DMS114 treated with DMSO at 0.1 percent for 48 hours (cell line): ENCODE measurements at regions not wholly inside any gene's neighbourhood (a gene's known extent, or its start where the extent isn't known, plus 50 kb on each side); places are given as distances from the start of the nearest gene placed in this dataset.
"Not testable (repeated sequence)": the region's sequence is repeated elsewhere in the genome, so short reads cannot be mapped to it uniquely, and the experiment has no call there.

Experiments
- DNase-seq: peaks from one replicate; lab custom pipeline; 2025; ENCODE audit not compliant: unreplicated experiment; lab: John Stamatoyannopoulos, UW

DNA sequence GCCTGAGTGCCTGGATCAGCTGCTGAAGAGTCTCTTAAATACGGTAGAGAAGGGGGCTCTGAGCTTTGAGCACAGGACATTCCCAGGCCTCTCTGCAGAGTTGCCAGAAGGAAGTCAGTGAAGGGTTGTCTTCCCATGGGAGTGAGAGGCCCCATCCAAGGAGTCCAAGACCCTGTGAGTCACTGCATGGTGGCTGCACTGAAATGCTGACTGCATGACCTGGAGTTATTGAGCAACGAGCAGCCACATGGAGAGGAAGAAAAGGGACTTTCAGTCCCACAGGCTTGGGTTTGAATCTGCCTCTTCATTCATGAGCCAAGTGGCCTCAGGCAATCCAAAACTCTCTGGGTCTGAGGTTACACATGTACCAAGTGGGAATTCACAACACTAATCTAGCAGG lies 69.6 kb upstream of the RASGRF1 start:
- no peak for DNase-seq

DNA sequence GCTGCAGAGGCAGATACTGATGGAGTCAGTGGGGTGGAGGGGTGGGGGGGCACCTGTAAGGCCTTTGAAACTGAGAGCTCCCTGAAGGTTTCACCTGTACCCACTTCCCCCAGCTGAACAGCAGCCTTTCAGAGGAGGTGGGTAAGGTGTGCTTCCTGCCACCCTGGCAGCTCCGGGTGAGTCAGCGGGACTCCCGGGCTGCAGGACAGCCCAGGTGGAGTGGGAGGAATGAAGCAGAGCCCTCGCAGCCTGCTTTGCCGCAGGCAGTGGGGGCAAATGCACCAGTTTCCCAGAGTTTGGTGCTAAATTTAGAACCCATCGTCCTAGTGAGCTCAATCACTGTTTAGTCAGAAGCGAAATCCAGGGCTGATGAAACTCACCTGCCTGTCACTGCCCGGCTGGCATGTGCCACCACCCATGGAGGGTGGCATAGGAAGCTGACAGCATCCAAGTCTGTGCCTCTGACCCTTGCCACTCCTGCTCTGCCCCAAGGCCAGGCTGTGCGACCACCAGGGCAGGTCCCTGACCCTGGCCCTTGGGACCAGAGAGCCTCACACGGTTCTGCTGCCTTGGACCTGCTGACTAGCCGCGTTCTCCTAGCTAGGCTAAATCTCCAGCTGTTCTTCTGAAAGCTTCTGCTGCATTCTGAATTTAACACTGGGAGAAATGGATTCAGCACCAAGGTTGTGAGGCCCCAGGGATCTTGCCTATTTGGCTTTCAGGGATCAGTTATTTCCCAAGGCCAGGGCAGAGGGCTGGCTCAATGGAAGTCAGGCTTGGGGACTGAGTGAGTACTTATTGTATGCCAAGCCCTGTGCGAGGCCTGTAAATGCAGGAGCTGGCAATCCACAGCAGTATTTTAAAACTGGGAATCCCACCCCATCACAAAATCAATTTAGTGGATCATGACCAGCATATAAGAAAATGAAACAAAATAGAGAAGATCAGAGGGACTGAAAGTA lies 67.3 kb upstream of the RASGRF1 start:
- DNase-seq: no peak

DNA sequence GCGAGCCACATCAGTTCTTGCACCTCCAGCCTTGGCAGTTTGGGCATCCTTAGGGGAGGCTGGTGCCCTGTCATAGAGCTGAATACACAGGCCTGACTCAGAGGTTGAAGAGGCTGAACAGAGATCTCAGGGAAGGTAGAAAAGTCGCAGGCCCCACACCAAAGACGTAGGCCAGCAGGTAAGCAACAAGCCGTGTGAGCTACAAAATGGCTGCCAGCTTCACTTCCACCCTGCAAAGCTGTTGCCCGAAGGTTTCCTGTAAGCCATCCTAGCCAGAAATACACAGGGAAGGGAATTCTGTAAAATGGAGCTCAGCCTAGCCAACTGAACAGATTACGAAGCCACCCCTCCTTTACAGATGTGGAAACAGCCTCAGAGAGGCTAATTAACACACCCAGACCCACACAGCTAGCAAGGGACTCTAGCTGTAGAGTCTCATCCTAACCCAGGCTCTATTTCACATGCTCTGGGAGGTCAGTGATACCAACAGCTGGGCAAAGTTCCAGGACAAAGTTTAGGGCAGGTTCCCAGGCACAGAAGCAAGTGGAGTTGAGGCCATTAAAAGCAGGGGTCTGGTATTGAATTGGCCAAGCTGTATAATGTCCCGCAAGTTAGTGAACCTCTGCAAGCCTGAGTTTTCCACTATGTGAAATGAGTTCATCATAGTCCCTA lies 66.3 kb upstream of the RASGRF1 start:
- DNase-seq: no peak

DNA sequence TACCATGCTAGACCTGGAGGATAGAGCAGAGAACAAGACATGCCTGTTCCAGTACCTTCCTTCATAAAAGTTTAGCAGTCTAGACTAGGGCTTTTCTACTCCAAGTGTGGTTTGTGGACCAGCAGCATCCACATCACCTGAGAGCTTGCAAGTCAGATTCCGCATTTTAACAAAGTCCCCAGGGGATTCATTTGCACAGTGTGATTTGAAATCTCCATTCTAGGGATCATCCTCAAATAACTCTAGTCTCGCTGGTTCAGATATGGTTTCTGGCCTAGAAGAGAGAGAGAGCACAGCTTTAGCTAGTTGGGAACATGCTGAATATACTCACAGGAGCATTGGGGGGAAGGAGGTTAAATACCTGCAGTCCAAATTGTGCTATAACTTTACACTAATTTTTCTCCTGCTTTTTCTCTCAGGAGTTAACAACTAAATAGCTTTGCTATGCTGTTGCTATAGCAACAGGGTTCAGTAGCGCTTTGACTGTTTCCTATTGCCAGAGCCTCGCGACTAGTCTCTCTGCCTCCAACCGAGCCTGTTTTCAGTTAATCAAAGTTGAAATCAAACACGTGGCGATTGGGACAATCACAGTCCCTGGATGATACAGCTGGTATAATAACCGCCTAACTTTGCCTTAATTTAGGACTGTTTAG lies 64.0 kb upstream of the RASGRF1 start:
- DNase-seq: no peak

DNA sequence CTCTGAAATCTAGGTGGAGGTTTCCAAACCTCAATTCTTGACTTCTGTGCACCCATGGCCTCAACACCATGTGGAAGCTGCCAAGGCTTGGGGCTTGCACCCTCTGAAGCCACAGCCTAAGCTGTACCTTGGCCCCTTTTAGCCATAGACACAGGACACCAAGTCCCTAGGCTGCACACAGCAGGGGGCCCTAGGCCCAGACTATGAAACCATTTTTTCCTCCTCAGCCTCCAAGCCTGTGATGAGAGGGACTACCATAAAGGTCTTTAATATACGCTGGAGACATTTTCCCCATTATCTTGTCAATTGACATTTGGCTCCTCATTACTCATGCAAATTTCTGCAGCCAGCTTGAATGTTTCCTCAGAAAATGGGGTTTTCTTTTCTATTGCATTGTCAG lies 53.7 kb upstream of the RASGRF1 start:
- DNase-seq: not testable (repeated sequence)

DNA sequence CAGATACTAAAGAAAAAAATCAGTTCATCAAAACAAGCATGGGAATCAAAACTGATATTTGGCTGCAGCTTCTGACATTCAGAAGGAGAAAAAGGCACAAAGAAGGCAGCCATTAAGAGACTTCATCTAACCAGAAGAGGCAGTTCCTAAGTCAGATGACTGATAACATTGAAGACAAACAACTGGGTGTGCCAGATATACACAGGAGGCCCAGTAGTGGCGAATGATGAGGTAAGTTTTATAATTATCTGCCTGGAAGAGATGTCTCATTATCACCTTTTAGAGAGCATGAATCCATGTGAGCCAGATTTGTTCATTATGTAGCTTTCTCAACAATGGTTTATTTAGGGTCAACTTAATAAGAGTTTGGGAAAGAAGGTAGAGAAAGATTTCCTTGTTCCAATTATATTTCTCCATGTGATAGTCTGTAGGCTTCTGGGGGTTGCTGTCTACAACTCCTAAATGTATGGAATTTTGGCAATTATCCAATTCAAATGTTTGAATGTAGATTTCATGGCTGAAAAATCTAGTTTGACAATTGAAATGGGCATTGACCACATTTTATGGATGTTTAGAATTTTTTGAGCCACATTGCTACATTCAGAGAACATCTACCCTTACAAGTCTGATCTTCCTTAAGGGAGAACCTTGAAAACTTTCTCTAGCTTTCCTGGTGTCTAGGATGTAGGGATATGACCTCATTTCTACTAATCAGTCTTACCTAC lies 50.4 kb upstream of the RASGRF1 start:
- no peak for DNase-seq
